ENCODE measurements at regions not wholly inside any gene's neighbourhood (a gene's known extent, or its start where the extent isn't known, plus 50 kb on each side); places are given as distances from the start of the nearest gene placed in this dataset.

DNA sequence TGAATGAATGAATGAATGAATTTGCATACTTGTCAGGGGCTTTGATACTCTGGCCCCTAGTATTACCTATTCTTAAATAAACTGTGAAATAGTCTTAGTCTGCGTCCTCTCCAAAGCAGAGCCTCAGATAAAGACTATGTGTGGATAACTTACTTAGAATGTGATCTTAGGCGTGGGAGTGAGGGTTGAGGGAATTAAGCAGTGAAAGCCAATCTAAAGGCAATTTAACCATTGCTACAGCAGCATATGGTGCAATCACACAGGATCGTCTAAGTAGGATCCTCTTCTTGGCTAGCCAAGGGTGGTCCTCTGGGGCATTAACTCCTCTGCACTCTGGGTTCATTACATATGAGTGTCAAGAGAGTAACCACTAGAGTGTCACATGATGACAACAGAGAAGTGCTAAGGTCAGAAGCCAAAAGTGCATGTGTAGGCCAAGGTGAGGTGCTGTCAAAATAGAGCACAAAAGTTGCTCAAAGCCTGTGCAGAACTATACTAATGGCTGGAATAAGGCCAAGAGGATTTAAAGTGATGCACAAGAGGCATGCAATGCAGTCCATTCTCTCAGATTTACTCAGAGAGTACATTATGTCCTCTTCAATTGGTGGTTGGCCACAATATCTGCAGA lies 274.4 kb upstream of the SEMA6A start:
- Histone ChIP-seq H3K4me1 (no peaks in the 10 kb centered on the region), H3K36me3 (no peaks in the 10 kb centered on the region), H3K27ac (no peak overlapping the region), H3K9me3 (no peaks in the 10 kb centered on the region), H3K4me3 (replicated peaks in 1 of 3) (no peak overlapping the region), H3K27me3 (no peaks in the 10 kb centered on the region)
- no peak for DNase-seq
- intact Hi-C loops (cut with DNase I), result no loop called here
- WGBS, 2 donors, result 52 to 65% methylated on average over 3 of the region's 3 CpGs
- TF ChIP-seq, protein P1, sequence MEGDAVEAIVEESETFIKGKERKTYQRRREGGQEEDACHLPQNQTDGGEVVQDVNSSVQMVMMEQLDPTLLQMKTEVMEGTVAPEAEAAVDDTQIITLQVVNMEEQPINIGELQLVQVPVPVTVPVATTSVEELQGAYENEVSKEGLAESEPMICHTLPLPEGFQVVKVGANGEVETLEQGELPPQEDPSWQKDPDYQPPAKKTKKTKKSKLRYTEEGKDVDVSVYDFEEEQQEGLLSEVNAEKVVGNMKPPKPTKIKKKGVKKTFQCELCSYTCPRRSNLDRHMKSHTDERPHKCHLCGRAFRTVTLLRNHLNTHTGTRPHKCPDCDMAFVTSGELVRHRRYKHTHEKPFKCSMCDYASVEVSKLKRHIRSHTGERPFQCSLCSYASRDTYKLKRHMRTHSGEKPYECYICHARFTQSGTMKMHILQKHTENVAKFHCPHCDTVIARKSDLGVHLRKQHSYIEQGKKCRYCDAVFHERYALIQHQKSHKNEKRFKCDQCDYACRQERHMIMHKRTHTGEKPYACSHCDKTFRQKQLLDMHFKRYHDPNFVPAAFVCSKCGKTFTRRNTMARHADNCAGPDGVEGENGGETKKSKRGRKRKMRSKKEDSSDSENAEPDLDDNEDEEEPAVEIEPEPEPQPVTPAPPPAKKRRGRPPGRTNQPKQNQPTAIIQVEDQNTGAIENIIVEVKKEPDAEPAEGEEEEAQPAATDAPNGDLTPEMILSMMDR (IDR thresholded peaks at IDR 0.05), result no peak
- TF ChIP-seq POLR2A (IDR thresholded peaks at IDR 0.05), result no peak

DNA sequence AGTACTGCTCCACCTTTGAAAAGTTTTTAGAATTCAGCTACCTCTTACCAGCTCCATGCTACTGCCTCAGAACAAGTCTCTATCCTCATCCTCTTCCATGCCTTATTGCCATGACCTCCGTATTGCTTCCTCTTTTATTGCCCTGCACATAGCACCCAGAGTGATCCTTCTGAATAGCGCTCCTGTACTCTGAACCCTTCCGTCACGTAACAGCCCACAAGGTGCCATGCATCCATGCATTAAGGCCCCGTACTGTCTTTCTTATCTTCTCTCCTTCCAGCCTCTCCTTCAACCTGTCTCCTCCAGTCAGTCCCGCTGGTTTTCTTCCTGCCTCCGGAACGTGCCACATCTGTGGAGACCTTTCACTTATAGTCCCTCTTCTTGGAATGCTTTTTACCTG lies 273.3 kb upstream of the SEMA6A start:
- intact Hi-C loops (cut with DNase I), result no loop called here
- no peaks in the 10 kb centered on the region for H3K9me3 ChIP-seq
- no peaks in the 10 kb centered on the region for H3K27me3 ChIP-seq
- WGBS, 2 donors, result 96 to 98% methylated on average over 8 of the region's 8 CpGs
- TF ChIP-seq, protein P1 (IDR thresholded peaks at IDR 0.05), result no peak
- no peak for TF ChIP-seq POLR2A (IDR thresholded peaks at IDR 0.05)
- no peak overlapping the region for H3K27ac ChIP-seq
- H3K36me3 ChIP-seq, result no peaks in the 10 kb centered on the region
- no peaks in the 10 kb centered on the region for H3K4me1 ChIP-seq
- no peak overlapping the region for H3K4me3 ChIP-seq (replicated peaks in 1 of 3)
- DNase-seq, result no peak

DNA sequence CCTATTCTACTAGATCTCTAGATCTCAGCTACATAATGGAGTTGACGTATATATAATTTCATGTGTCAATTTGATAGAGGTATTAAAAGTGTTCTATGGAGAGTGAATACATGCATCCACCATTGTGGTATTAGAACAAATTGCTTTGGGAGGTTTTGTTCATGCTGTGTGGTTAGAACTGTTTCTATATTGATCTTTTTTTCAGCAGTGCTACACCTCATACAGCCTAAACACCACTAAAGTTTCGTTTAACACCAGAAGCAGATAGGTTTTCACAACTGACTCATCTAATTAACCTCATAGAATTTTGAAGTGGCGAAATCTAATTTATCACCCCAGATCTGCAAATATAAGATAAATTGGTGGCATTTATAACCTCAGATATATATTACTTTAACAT lies 269.4 kb upstream of the SEMA6A start:
- TF ChIP-seq, protein P1 (IDR thresholded peaks at IDR 0.05), result no peak
- TF ChIP-seq POLR2A (IDR thresholded peaks at IDR 0.05), result no peak
- DNase-seq, result no peak
- no peak overlapping the region for H3K4me3 ChIP-seq (replicated peaks in 1 of 3)
- H3K4me1 ChIP-seq, result no peaks in the 10 kb centered on the region
- intact Hi-C loops (cut with DNase I), result no loop called here
- 96% methylated on average over 3 of the region's 3 CpGs for WGBS, 2 donors
- H3K27me3 ChIP-seq, result no peaks in the 10 kb centered on the region
- H3K9me3 ChIP-seq, result no peaks in the 10 kb centered on the region
- H3K36me3 ChIP-seq, result no peaks in the 10 kb centered on the region
- H3K27ac ChIP-seq, result no peak overlapping the region

DNA sequence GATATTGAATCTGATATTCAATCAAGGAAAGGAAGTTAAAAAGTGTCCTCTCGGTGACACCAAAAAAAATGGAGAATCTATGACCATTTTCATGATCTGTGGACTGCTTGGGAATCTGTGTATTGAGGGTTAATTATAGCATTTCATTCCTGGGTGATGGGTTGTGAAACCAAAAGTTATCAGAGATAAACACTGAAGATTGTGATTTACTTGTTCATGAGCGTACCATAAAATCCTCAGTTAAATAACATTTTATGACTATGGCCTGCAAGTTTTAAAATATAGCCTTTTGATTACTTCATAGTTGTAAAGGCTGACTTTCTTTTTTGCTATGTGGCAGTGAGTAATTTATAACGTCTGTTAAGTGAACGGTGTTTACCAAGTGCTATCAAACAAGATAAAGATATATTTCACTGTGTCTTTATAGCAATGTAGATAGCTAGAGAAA lies 267.9 kb upstream of the SEMA6A start:
- no peaks in the 10 kb centered on the region for H3K36me3 ChIP-seq
- WGBS, 2 donors, result 89% methylated on average over 4 of the region's 4 CpGs
- intact Hi-C loops (cut with DNase I), result no loop called here
- no peak overlapping the region for H3K4me3 ChIP-seq (replicated peaks in 1 of 3)
- no peak for DNase-seq
- H3K4me1 ChIP-seq, result peaks cover 6 to 7% of the 10 kb centered on the region in 2 donors
- no peaks in the 10 kb centered on the region for H3K27me3 ChIP-seq
- H3K9me3 ChIP-seq, result no peaks in the 10 kb centered on the region
- no peak for TF ChIP-seq POLR2A (IDR thresholded peaks at IDR 0.05)
- TF ChIP-seq, protein P1 (IDR thresholded peaks at IDR 0.05), result no peak
- no peak overlapping the region for H3K27ac ChIP-seq

DNA sequence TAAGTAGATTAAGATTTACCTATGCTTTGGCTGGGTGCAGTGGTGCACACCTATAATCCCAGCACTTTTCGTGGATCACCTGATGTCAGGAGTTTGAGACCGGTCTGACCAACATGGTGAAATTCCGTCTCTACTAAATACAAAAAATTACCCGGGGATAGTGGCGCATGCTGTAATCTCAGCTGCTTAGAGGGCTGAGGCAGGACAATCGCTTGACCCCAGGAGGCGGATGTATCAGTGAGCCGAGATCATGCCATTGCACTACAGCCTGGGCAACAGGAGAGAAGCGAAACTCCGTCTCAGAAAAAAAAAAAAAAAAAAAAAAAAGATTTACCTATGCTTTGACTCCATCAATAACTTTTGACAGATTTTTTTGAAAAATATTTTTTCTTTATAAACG lies 267.1 kb upstream of the SEMA6A start:
- TF ChIP-seq, protein P1 (IDR thresholded peaks at IDR 0.05), result no peak
- no peak for TF ChIP-seq POLR2A (IDR thresholded peaks at IDR 0.05)
- H3K27ac ChIP-seq, result no peak overlapping the region

More for the DNA sequence above, 267.1 kb upstream of the SEMA6A start:
- no peak overlapping the region for H3K4me3 ChIP-seq (replicated peaks in 1 of 3)
- H3K4me1 ChIP-seq, result peaks cover 6 to 9% of the 10 kb centered on the region in 2 donors
- H3K27me3 ChIP-seq, result no peaks in the 10 kb centered on the region
- whole genome bisulfite sequencing, 2 donors, result 96 to 97% methylated on average over 11 of the region's 11 CpGs
- intact Hi-C loops (cut with DNase I), result no loop called here
- DNase-seq, result no peak
- no peaks in the 10 kb centered on the region for H3K36me3 ChIP-seq
- H3K9me3 ChIP-seq, result no peaks in the 10 kb centered on the region

All from thyroid gland (tissue), 4 donors.